RWPE2 (cell line): ENCODE measurements at regions not wholly inside any gene's neighbourhood (a gene's known extent, or its start where the extent isn't known, plus 50 kb on each side); places are given as distances from the start of the nearest gene placed in this dataset.
A peak's percentile ranks its signal among the peaks of the same experiment; 100 is the strongest.
"Not testable (repeated sequence)": the region's sequence is repeated elsewhere in the genome, so short reads cannot be mapped to it uniquely, and the experiment has no call there.

Experiments
- ATAC-seq: fragments of 200-7000 bp; cut with Tn5 transposase; 3 replicates; pipeline ENCODE4 v1.9.1; 2021; ENCODE audit warnings: low read depth
- DNase-seq: peaks from one replicate; pipeline ENCODE4 v3.0.0-alpha.2; 2020; ENCODE audit warnings: low spot score
- H3K27ac ChIP-seq: fragments of 450-650 bp; 2 replicates; pipeline ENCODE4 v1.5.1; 2017; ENCODE audit warnings: mild to moderate bottlenecking; ENCODE audit not compliant: poor library complexity, severe bottlenecking
- H3K27me3 ChIP-seq: fragments of 250-450 bp; sonication (Bioruptor Pico); 2 replicates; pipeline ENCODE4 v1.5.1; 2021; ENCODE audit warnings: mild to moderate bottlenecking, moderate library complexity; ENCODE audit not compliant: insufficient read depth, poor library complexity, severe bottlenecking
- H3K36me3 ChIP-seq: fragments of 250-450 bp; sonication (Bioruptor Pico); 2 replicates; pipeline ENCODE4 v1.5.1; 2020; ENCODE audit warnings: low read depth, mild to moderate bottlenecking, moderate library complexity
- H3K4me1 ChIP-seq: fragments of 250-450 bp; sonication (Bioruptor Pico); 2 replicates; pipeline ENCODE4 v1.5.1; 2021; ENCODE audit warnings: mild to moderate bottlenecking, moderate library complexity; ENCODE audit not compliant: insufficient read depth, poor library complexity, severe bottlenecking
- H3K4me3 ChIP-seq: fragments of 250-450 bp; sonication (Bioruptor Pico); 2 replicates; pipeline ENCODE4 v1.5.1; 2021; ENCODE audit warnings: mild to moderate bottlenecking, moderate library complexity; ENCODE audit not compliant: severe bottlenecking
- H3K9me3 ChIP-seq: fragments of 250-450 bp; sonication (Bioruptor Pico); 2 replicates; pipeline ENCODE4 v1.5.1; 2021; ENCODE audit warnings: mild to moderate bottlenecking, moderate library complexity; ENCODE audit not compliant: severe bottlenecking
- CTCF ChIP-seq: fragments of 450-650 bp; IDR thresholded peaks from one replicate; pipeline ENCODE4 v1.5.1; 2017; ENCODE audit warnings: mild to moderate bottlenecking, moderate library complexity; ENCODE audit not compliant: poor library complexity, severe bottlenecking

GRCh38 chr15:20302141-20303069 lies 239.2 kb downstream of the GOLGA6L6 start:
- not testable (repeated sequence) for H3K27me3 ChIP-seq, DNase-seq, H3K27ac ChIP-seq, H3K4me1 ChIP-seq, H3K4me3 ChIP-seq, H3K36me3 ChIP-seq, ATAC-seq, H3K9me3 ChIP-seq

GRCh38 chr15:20301471-20302081 lies 240.0 kb downstream of the GOLGA6L6 start:
- not testable (repeated sequence) for H3K27ac ChIP-seq, DNase-seq, H3K36me3 ChIP-seq, H3K9me3 ChIP-seq, H3K4me1 ChIP-seq, ATAC-seq, H3K4me3 ChIP-seq, H3K27me3 ChIP-seq

GRCh38 chr15:20301041-20301390 lies 240.6 kb downstream of the GOLGA6L6 start:
- not testable (repeated sequence) for H3K36me3 ChIP-seq, ATAC-seq, H3K4me3 ChIP-seq, H3K4me1 ChIP-seq, H3K9me3 ChIP-seq, H3K27ac ChIP-seq, DNase-seq, H3K27me3 ChIP-seq

- not testable (repeated sequence) for ATAC-seq, H3K9me3 ChIP-seq
Measured at GRCh38 chr15:20300351-20301040, 241.1 kb downstream of the GOLGA6L6 start.

GRCh38 chr15:20297603-20298123 lies 243.9 kb downstream of the GOLGA6L6 start:
- not testable (repeated sequence) for ATAC-seq, H3K9me3 ChIP-seq, H3K27me3 ChIP-seq, H3K4me3 ChIP-seq, H3K27ac ChIP-seq, DNase-seq, H3K36me3 ChIP-seq, H3K4me1 ChIP-seq

More at GRCh38 chr15:20300351-20301040, 241.1 kb downstream of the GOLGA6L6 start:
- H3K4me3 ChIP-seq, H3K4me1 ChIP-seq, H3K27ac ChIP-seq, H3K27me3 ChIP-seq, H3K36me3 ChIP-seq, DNase-seq: not testable (repeated sequence)

GRCh38 chr15:20296261-20296660 lies 245.3 kb downstream of the GOLGA6L6 start:
- H3K27ac ChIP-seq, H3K27me3 ChIP-seq, ATAC-seq, H3K4me3 ChIP-seq, H3K9me3 ChIP-seq, H3K36me3 ChIP-seq, DNase-seq, H3K4me1 ChIP-seq: not testable (repeated sequence)

- H3K27ac ChIP-seq, result no peak overlapping the region
- peaks cover 4% of the 10 kb centered on the region for H3K27me3 ChIP-seq
- H3K4me3 ChIP-seq, result no peak overlapping the region
- H3K36me3 ChIP-seq, result no peaks in the 10 kb centered on the region
- peak; percentile 84 for DNase-seq
- no peak for ATAC-seq
- no peak for TF ChIP-seq CTCF
- peaks cover 3% of the 10 kb centered on the region for H3K9me3 ChIP-seq
- no peaks in the 10 kb centered on the region for H3K4me1 ChIP-seq
Measured at GRCh38 chr15:20295238-20295811, 246.3 kb downstream of the GOLGA6L6 start.
